ENCODE measurements at regions not wholly inside any gene's neighbourhood (a gene's known extent, or its start where the extent isn't known, plus 50 kb on each side); places are given as distances from the start of the nearest gene placed in this dataset.

GRCh38 chr2:187058198-187058597, 209.2 kb upstream of the ZSWIM2 start:
- no peak overlapping the region for H3K4me3 ChIP-seq
- H3K27me3 ChIP-seq, result no peaks in the 10 kb centered on the region
- H3K36me3 ChIP-seq, result no peaks in the 10 kb centered on the region
- peaks cover 0 to 7% (median 0%) of the 10 kb centered on the region in 4 donors for H3K9me3 ChIP-seq
- H3K4me1 ChIP-seq, result no peaks in the 10 kb centered on the region
- TF ChIP-seq POLR2A (IDR thresholded peaks at IDR 0.05) (no peak), CTCF (IDR thresholded peaks at IDR 0.05) (no peak), EP300 (IDR thresholded peaks at IDR 0.05) (no peak)
- no peak for DNase-seq (ENCODE audit: low spot score in 2 of 2)
- H3K27ac ChIP-seq, result no peak overlapping the region

- Histone ChIP-seq H3K27me3 (no peaks in the 10 kb centered on the region), H3K36me3 (no peaks in the 10 kb centered on the region), H3K9me3 (peaks cover 0 to 7% (median 0%) of the 10 kb centered on the region in 4 donors), H3K27ac (no peak overlapping the region), H3K4me3 (no peak overlapping the region), H3K4me1 (no peaks in the 10 kb centered on the region)
- WGBS, 2 donors, result 89 to 90% methylated on average over 1 of the region's 1 CpG
- no peak for DNase-seq (ENCODE audit: low spot score in 2 of 2)
- TF ChIP-seq EP300 (IDR thresholded peaks at IDR 0.05) (no peak), CTCF (IDR thresholded peaks at IDR 0.05) (no peak), POLR2A (IDR thresholded peaks at IDR 0.05) (no peak)
Observed at GRCh38 chr2:187057466-187057865, 208.5 kb upstream of the ZSWIM2 start.

- 91 to 93% methylated on average over 4 of the region's 4 CpGs for WGBS, 2 donors
- no peak overlapping the region for H3K27ac ChIP-seq
- peaks cover 0 to 7% (median 0%) of the 10 kb centered on the region in 4 donors for H3K9me3 ChIP-seq
- TF ChIP-seq CTCF (IDR thresholded peaks at IDR 0.05) (no peak), POLR2A (IDR thresholded peaks at IDR 0.05) (no peak), EP300 (IDR thresholded peaks at IDR 0.05) (no peak)
- no peaks in the 10 kb centered on the region for H3K27me3 ChIP-seq
- no peak for DNase-seq (ENCODE audit: low spot score in 2 of 2)
- H3K36me3 ChIP-seq, result no peaks in the 10 kb centered on the region
- no peaks in the 10 kb centered on the region for H3K4me1 ChIP-seq
- no peak overlapping the region for H3K4me3 ChIP-seq
Observed at GRCh38 chr2:187056416-187057334, 207.7 kb upstream of the ZSWIM2 start.

- 23 to 31% methylated on average over 1 of the region's 1 CpG for WGBS, 2 donors
- TF ChIP-seq EP300 (IDR thresholded peaks at IDR 0.05), result no peak
- no peak for TF ChIP-seq CTCF (IDR thresholded peaks at IDR 0.05)
- no peaks in the 10 kb centered on the region for H3K36me3 ChIP-seq
- peaks cover 0 to 8% (median 0%) of the 10 kb centered on the region in 4 donors for H3K9me3 ChIP-seq
- peak in 1 of 2 donors; percentile 20 for DNase-seq (ENCODE audit: low spot score in 2 of 2)
- no peak overlapping the region for H3K27ac ChIP-seq
- no peak overlapping the region for H3K4me3 ChIP-seq
- H3K4me1 ChIP-seq, result no peaks in the 10 kb centered on the region
- H3K27me3 ChIP-seq, result no peaks in the 10 kb centered on the region
Observed at GRCh38 chr2:187055463-187055862, 206.5 kb upstream of the ZSWIM2 start.

- Histone ChIP-seq H3K27me3 (no peaks in the 10 kb centered on the region), H3K36me3 (no peaks in the 10 kb centered on the region), H3K9me3 (peaks cover 0 to 10% (median 0%) of the 10 kb centered on the region in 4 donors), H3K27ac (no peak overlapping the region), H3K4me3 (no peak overlapping the region), H3K4me1 (no peaks in the 10 kb centered on the region)
- no peak for DNase-seq (ENCODE audit: low spot score in 2 of 2)
- TF ChIP-seq EP300 (IDR thresholded peaks at IDR 0.05) (no peak), POLR2A (IDR thresholded peaks at IDR 0.05) (no peak), CTCF (IDR thresholded peaks at IDR 0.05) (no peak)
- WGBS, 2 donors, result 70 to 76% methylated on average over 5 of the region's 5 CpGs
Observed at GRCh38 chr2:187054501-187055319, 205.7 kb upstream of the ZSWIM2 start.

Measured in tibial nerve (tissue), 4 donors.